Mesenchymal stem cell (in vitro differentiated cells and primary cell): ENCODE measurements at regions not wholly inside any gene's neighbourhood (a gene's known extent, or its start where the extent isn't known, plus 50 kb on each side); places are given as distances from the start of the nearest gene placed in this dataset.

Experiments used
- DNase-seq: peaks from one replicate; pipeline ENCODE4 v3.0.0-alpha.2; 2013
- H2AFZ ChIP-seq: one replicate; pipeline ENCODE4 v1.6.1; 2013; ENCODE audit warnings: low read depth, mild to moderate bottlenecking, control low read depth, inconsistent platforms, low read length, moderate library complexity
- H2AK5ac ChIP-seq: 2 replicates; pipeline ENCODE4 v1.6.1; 2013; ENCODE audit warnings: low read length, moderate library complexity, mild to moderate bottlenecking, inconsistent platforms; ENCODE audit not compliant: severe bottlenecking
- H2BK120ac ChIP-seq: one replicate; pipeline ENCODE4 v1.6.1; 2013; ENCODE audit warnings: low read depth, mild to moderate bottlenecking, inconsistent platforms, low read length, moderate library complexity
- H2BK12ac ChIP-seq, 2 experiments: one replicate each; pipeline ENCODE4 v1.6.1; 2013; ENCODE audit warnings: inconsistent platforms in 2 of 2, low read length in 2 of 2, mild to moderate bottlenecking in 2 of 2, moderate library complexity in 2 of 2, control low read depth in 1 of 2
- H2BK15ac ChIP-seq: one replicate; pipeline ENCODE4 v1.6.1; 2013; ENCODE audit warnings: mild to moderate bottlenecking, low read depth, inconsistent platforms; ENCODE audit not compliant: poor library complexity, severe bottlenecking
- H2BK5ac ChIP-seq: 2 replicates; pipeline ENCODE4 v1.6.1; 2013; ENCODE audit warnings: low read depth, mild to moderate bottlenecking, low read length, control low read depth, inconsistent platforms; ENCODE audit not compliant: poor library complexity, severe bottlenecking
- H3K14ac ChIP-seq, 2 experiments: one replicate each; pipeline ENCODE4 v1.6.1; 2013; ENCODE audit warnings: inconsistent platforms in 2 of 2, low read length in 2 of 2, control low read depth in 1 of 2, mild to moderate bottlenecking in 1 of 2, moderate library complexity in 1 of 2
- H3K18ac ChIP-seq, 2 experiments: one replicate each; pipeline ENCODE4 v1.6.1; 2013; ENCODE audit warnings: inconsistent platforms in 2 of 2, low read length in 2 of 2, control low read depth in 1 of 2, low read depth in 1 of 2, mild to moderate bottlenecking in 1 of 2
- H3K23ac ChIP-seq, 2 experiments: one replicate each; pipeline ENCODE4 v1.6.1; 2013; ENCODE audit warnings: inconsistent platforms in 2 of 2, low read length in 2 of 2, mild to moderate bottlenecking in 2 of 2, moderate library complexity in 2 of 2, control low read depth in 1 of 2
- H3K27ac ChIP-seq: 2 replicates; pipeline ENCODE4 v1.5.1; 2013; ENCODE audit warnings: mild to moderate bottlenecking, moderate library complexity, low read length, control low read depth, inconsistent platforms; ENCODE audit not compliant: poor library complexity, severe bottlenecking
- H3K27me3 ChIP-seq, 2 experiments: 2 replicates each; pipeline versions ENCODE4 v1.6.1 to v1.7.0; 2013; ENCODE audit warnings: low read length in 2 of 2, mild to moderate bottlenecking in 2 of 2, moderate library complexity in 2 of 2, control low read depth in 1 of 2, inconsistent platforms in 1 of 2; ENCODE audit not compliant: control insufficient read depth in 1 of 2, insufficient read depth in 1 of 2
- H3K36me3 ChIP-seq, 2 experiments: 2 replicates each; pipeline versions ENCODE4 v1.6.1 to v1.7.0; 2013; ENCODE audit warnings: low read length in 2 of 2, control low read depth in 1 of 2, inconsistent platforms in 1 of 2, low read depth in 1 of 2, mild to moderate bottlenecking in 1 of 2; ENCODE audit not compliant: insufficient read depth in 2 of 2, control insufficient read depth in 1 of 2
- H3K4ac ChIP-seq, 2 experiments: one replicate each; pipeline ENCODE4 v1.6.1; 2013; ENCODE audit warnings: inconsistent platforms in 2 of 2, low read length in 2 of 2, mild to moderate bottlenecking in 2 of 2, moderate library complexity in 2 of 2, control low read depth in 1 of 2, low read depth in 1 of 2
- H3K4me1 ChIP-seq: 2 replicates; pipeline ENCODE4 v1.6.1; 2013; ENCODE audit warnings: low read depth, low read length, control low read depth; ENCODE audit not compliant: control insufficient read depth, insufficient read depth
- H3K4me2 ChIP-seq: 2 replicates; pipeline ENCODE4 v1.6.1; 2013; ENCODE audit warnings: low read length, mild to moderate bottlenecking, inconsistent platforms; ENCODE audit not compliant: poor library complexity, severe bottlenecking
- H3K4me3 ChIP-seq, 2 experiments: 2 replicates each; pipeline versions ENCODE4 v1.5.1 to v1.7.0; 2013; ENCODE audit warnings: low read length in 2 of 2, mild to moderate bottlenecking in 2 of 2, control low read depth in 1 of 2, low read depth in 1 of 2; ENCODE audit not compliant: insufficient read depth in 1 of 2
- H3K79me1 ChIP-seq: replicated peaks from 2 replicates; pipeline ENCODE4 v1.6.1; 2013; ENCODE audit warnings: mild to moderate bottlenecking, control low read depth, low read length, inconsistent platforms; ENCODE audit not compliant: poor library complexity, severe bottlenecking
- H3K9ac ChIP-seq: 2 replicates; pipeline ENCODE4 v1.7.0; 2013; ENCODE audit warnings: mild to moderate bottlenecking, low read length, moderate library complexity
- H3K9me3 ChIP-seq: 2 replicates; pipeline ENCODE4 v1.7.0; 2013; ENCODE audit warnings: mild to moderate bottlenecking, low read length; ENCODE audit not compliant: control insufficient read depth
- H4K8ac ChIP-seq: one replicate; pipeline ENCODE4 v1.6.1; 2013; ENCODE audit warnings: inconsistent platforms, mild to moderate bottlenecking, low read length, moderate library complexity
- H4K91ac ChIP-seq: one replicate; pipeline ENCODE4 v1.6.1; 2013; ENCODE audit warnings: mild to moderate bottlenecking, low read length, inconsistent platforms
- WGBS: methylation state at CpG from one replicate; pipeline ENCODE4 v1.1.7; 2013; ENCODE audit warnings: mixed read lengths; 5-methylcytosine and 5-hydroxymethylcytosine counted together

DNA sequence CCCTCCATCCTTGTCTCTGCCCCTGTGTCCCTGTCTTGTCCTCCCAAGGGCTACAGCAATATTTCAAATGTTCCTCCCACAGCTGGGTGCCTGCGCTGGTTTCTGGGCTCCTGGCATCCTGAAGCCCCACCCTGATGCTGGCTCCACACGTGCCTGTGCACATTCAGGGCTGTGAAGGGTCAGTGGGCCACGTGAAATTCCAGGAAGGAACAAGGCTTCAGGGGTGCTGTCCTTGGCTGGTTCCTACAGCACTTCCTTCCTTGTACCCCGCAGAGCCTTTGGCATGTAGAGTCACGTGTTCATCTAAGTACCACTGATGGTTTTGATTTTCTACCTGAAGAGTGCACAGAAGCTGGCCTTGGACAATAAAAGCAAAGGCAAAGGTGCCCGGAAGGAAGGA, 57.7 kb upstream of the NLK start:
- H3K18ac ChIP-seq, result no peak overlapping the region
- H3K79me1 ChIP-seq, result no peaks in the 10 kb centered on the region
- no peak overlapping the region for H4K8ac ChIP-seq
- H3K27ac ChIP-seq, result no peak overlapping the region
- no peak overlapping the region for H2AFZ ChIP-seq
- no peak overlapping the region for H2AK5ac ChIP-seq
- 85% methylated on average over 5 of the region's 6 CpGs for WGBS
- H3K4me2 ChIP-seq, result no peak overlapping the region
- H3K4ac ChIP-seq, result no peak overlapping the region
- no peak overlapping the region for H3K23ac ChIP-seq
- H3K4me1 ChIP-seq, result peaks cover 2% of the 10 kb centered on the region
- H2BK15ac ChIP-seq, result no peak overlapping the region
- H2BK12ac ChIP-seq, result no peak overlapping the region
- no peak overlapping the region for H3K4me3 ChIP-seq
- peaks cover 19 to 30% of the 10 kb centered on the region in 2 experiments for H3K27me3 ChIP-seq
- no peaks in the 10 kb centered on the region for H3K9me3 ChIP-seq
- no peak overlapping the region for H4K91ac ChIP-seq
- no peak overlapping the region for H2BK5ac ChIP-seq
- no peak overlapping the region for H3K9ac ChIP-seq
- no peak overlapping the region for H3K14ac ChIP-seq
- no peak overlapping the region for H2BK120ac ChIP-seq
- H3K36me3 ChIP-seq, result no peaks in the 10 kb centered on the region
- no peak for DNase-seq

- H3K9ac ChIP-seq, result no peak overlapping the region
- no peaks in the 10 kb centered on the region for H3K4me1 ChIP-seq
- WGBS, result 22% methylated on average over 5 of the region's 7 CpGs
- no peak overlapping the region for H2BK5ac ChIP-seq
- no peak overlapping the region for H3K4ac ChIP-seq
- H3K4me3 ChIP-seq, result no peak overlapping the region
- H4K91ac ChIP-seq, result no peak overlapping the region
- no peak for DNase-seq
- H2BK15ac ChIP-seq, result no peak overlapping the region
- H2AK5ac ChIP-seq, result no peak overlapping the region
- H3K14ac ChIP-seq, result no peak overlapping the region
- no peak overlapping the region for H3K4me2 ChIP-seq
- no peaks in the 10 kb centered on the region for H3K79me1 ChIP-seq
- no peak overlapping the region for H3K18ac ChIP-seq
- H3K36me3 ChIP-seq, result no peaks in the 10 kb centered on the region
- H4K8ac ChIP-seq, result no peak overlapping the region
- no peak overlapping the region for H3K23ac ChIP-seq
- no peak overlapping the region for H2BK12ac ChIP-seq
- no peak overlapping the region for H2BK120ac ChIP-seq
- no peaks in the 10 kb centered on the region for H3K9me3 ChIP-seq
- peaks cover 19 to 30% of the 10 kb centered on the region in 2 experiments for H3K27me3 ChIP-seq
- H3K27ac ChIP-seq, result no peak overlapping the region
- H2AFZ ChIP-seq, result no peak overlapping the region
Observed at GRCh38 chr17:27985306-27985705, 57.2 kb upstream of the NLK start.

DNA sequence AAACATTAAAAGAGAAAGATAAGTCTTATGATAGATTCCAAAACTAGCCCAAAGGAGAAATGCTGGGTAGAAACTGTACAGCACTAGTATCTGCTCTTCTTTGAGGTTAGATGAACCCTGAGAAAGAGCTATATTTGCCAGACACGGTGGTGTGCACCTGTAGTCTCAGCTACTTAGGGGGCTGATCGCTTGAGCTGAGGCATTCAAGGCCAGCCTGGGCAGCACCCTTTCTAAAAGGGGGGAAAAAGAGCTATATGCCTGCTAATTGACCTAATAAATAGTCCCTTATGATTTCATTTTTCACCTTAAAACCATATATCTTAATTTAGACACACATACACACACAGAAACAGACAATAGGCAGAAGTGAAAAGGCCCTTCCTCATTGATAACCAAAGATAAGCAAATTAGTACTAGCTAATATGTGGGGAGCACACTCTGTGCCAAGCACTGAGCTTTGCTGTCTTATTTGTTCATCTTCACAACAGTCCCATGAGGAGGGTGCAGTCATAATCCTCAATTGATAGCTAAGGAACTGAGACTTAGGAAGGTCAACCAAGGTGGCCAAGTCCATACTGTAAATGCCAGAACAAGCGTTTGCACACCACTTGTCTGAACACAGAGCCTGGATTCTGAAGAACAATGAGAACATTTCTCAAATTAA, 56.6 kb upstream of the NLK start:
- Histone ChIP-seq H3K4me3 (no peak overlapping the region), H2BK5ac (no peak overlapping the region), H3K9ac (no peak overlapping the region), H2AK5ac (no peak overlapping the region), H3K4me1 (no peaks in the 10 kb centered on the region), H3K4ac (no peak overlapping the region), H2BK12ac (no peak overlapping the region), H2AFZ (no peak overlapping the region), H3K14ac (no peak overlapping the region), H3K18ac (no peak overlapping the region), H4K8ac (no peak overlapping the region), H3K9me3 (no peaks in the 10 kb centered on the region), H3K27ac (no peak overlapping the region), H3K27me3 (peaks cover 23 to 34% of the 10 kb centered on the region in 2 experiments), H3K36me3 (no peaks in the 10 kb centered on the region), H3K4me2 (no peak overlapping the region), H4K91ac (no peak overlapping the region), H2BK120ac (no peak overlapping the region), H3K79me1 (no peaks in the 10 kb centered on the region), H3K23ac (no peak overlapping the region), H2BK15ac (no peak overlapping the region)
- no peak for DNase-seq
- 71% methylated on average over 2 of the region's 3 CpGs for WGBS

- Histone ChIP-seq H3K4ac (no peak overlapping the region), H4K91ac (no peak overlapping the region), H4K8ac (no peak overlapping the region), H2BK5ac (no peak overlapping the region), H3K23ac (no peak overlapping the region), H3K9ac (no peak overlapping the region), H2BK120ac (no peak overlapping the region), H3K4me1 (no peaks in the 10 kb centered on the region), H3K9me3 (no peaks in the 10 kb centered on the region), H3K36me3 (no peaks in the 10 kb centered on the region), H3K4me2 (no peak overlapping the region), H2AFZ (no peak overlapping the region), H2BK12ac (no peak overlapping the region), H2AK5ac (no peak overlapping the region), H3K79me1 (no peaks in the 10 kb centered on the region), H3K4me3 (no peak overlapping the region), H3K27me3 (peaks cover 27 to 38% of the 10 kb centered on the region in 2 experiments), H3K27ac (no peak overlapping the region), H3K14ac (no peak overlapping the region), H2BK15ac (no peak overlapping the region), H3K18ac (no peak overlapping the region)
- WGBS, result 78% methylated on average over 9 of the region's 9 CpGs
- no peak for DNase-seq
Observed at GRCh38 chr17:27986805-27987684, 55.4 kb upstream of the NLK start.
